ENCODE measurements at regions not wholly inside any gene's neighbourhood (a gene's known extent, or its start where the extent isn't known, plus 50 kb on each side); places are given as distances from the start of the nearest gene placed in this dataset.
A peak's percentile ranks its signal among the peaks of the same experiment; 100 is the strongest.

DNA sequence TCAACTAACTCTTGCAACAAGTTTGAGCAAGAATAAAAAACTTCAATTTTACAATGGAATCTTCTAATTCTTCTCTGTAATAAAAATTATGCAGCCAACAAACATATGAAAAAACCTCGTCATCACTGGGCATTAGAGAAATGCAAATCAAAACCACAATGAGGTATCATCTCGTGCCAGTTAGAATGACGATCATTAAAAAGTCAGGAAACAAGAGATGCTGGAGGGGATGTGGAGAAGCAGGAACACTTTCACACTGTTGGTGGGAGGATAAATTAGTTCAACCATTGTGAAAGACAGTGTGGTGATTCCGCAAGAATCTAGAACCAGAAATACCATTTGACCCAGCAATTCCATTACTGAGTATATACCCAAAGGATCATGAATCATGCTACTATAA lies 327.5 kb upstream of the LYPLAL1 start:
- H3K9me3 ChIP-seq, result no peaks in the 10 kb centered on the region
- no peak overlapping the region for H3K4me3 ChIP-seq
- H3K4me2 ChIP-seq, result no peak overlapping the region
- peaks cover 7% of the 10 kb centered on the region; the same call in 1 of the 3 replicates for H3K4me1 ChIP-seq
- no peak for ATAC-seq
- FAIRE-seq, result no peak
- TF ChIP-seq KDM5A (IDR thresholded peaks at IDR 0.05) (no peak), MAZ (IDR thresholded peaks at IDR 0.05; ENCODE audit: borderline replicate concordance, low read depth, low read length) (no peak), NPAS2 (CRISPR knock-in tag; IDR thresholded peaks at IDR 0.05; ENCODE audit: borderline replicate concordance) (no peak), RCOR1 (IDR thresholded peaks at IDR 0.05; ENCODE audit: low read depth, low read length) (no peak), MYC (IDR thresholded peaks at IDR 0.05; ENCODE audit: borderline replicate concordance, low read length) (no peak), PHF8 (IDR thresholded peaks at IDR 0.05; ENCODE audit: borderline replicate concordance, low read depth) (no peak), TP53 (CRISPR knock-in tag; IDR thresholded peaks at IDR 0.05) (no peak), JUNB (IDR thresholded peaks at IDR 0.05) (no peak), ZFP36 (IDR thresholded peaks at IDR 0.05; ENCODE audit: borderline replicate concordance, partially characterized antibody) (no peak), CHD2 (IDR thresholded peaks at IDR 0.05; ENCODE audit: low read length, partially characterized antibody) (no peak), RAD21 (conservative IDR thresholded peaks at IDR 0.05 in 1 of 2, IDR thresholded peaks at IDR 0.05 in 1 of 2) (no peak), RNF2 (IDR thresholded peaks at IDR 0.05; ENCODE audit: borderline replicate concordance, low read depth) (no peak), CBX2 (IDR thresholded peaks at IDR 0.05; ENCODE audit: borderline replicate concordance, low read depth) (no peak), SREBF2 (IDR thresholded peaks at IDR 0.05) (no peak), CEBPB (IDR thresholded peaks at IDR 0.05) (no peak), ZNF302 (CRISPR knock-in tag; IDR thresholded peaks at IDR 0.05) (no peak)
- TF ChIP-seq, protein P1, sequence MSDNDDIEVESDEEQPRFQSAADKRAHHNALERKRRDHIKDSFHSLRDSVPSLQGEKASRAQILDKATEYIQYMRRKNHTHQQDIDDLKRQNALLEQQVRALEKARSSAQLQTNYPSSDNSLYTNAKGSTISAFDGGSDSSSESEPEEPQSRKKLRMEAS (IDR thresholded peaks at IDR 0.05), result no peak
- WGBS (ENCODE audit: missing lambda C conversion rate), result 88% methylated on average over 4 of the region's 4 CpGs
- no peak overlapping the region for H3K27ac ChIP-seq
- no peak for DNase-seq (ENCODE audit: low read depth in 1 of 2, low spot score in 1 of 2)
- ChIA-PET CTCF (no interaction called here), POLR2A (no interaction called here)

DNA sequence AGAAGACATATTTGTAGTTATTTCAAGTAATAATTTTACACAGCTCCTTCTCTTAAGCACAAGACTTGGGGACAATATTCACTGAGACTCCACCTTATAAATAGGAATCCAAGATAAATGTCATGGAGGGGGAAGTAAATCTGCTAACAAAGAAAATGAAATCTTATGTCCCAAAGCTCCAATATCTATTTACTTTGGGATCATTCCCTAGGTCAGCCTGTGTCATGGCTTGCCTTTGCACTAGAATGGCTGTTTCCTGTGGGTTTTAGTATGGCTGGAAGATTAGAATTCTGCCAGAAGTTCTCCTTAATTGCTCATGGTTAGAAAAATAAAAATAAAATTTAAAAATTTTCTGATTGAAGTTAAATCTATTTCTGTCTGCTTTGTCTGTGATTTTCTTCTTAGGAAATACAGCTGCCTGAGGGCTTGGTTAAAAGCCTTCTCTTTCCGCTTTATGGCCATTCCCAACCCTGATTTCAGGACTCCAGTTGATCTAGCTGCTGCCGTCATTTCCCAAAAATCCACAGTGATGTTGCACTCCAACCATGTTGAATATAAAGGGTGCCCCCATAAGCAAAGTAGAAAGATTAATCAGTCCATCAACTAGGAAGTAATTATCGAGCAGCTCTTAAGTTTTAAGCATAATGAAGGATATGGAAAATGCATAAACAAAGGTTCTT lies 326.4 kb upstream of the LYPLAL1 start:
- 92% methylated on average over 3 of the region's 3 CpGs for WGBS (ENCODE audit: missing lambda C conversion rate)
- CTCF ChIA-PET, result interaction anchor here (1.5 kb wide), 1 partner anchor 12 kb away, joined by 5 read pairs; no protein-coding TSS in a partner anchor
- Histone ChIP-seq H3K4me1 (peaks cover 7% of the 10 kb centered on the region; the same call in 1 of the 3 replicates), H3K4me3 (no peak overlapping the region), H3K4me2 (no peak overlapping the region), H3K9me3 (no peaks in the 10 kb centered on the region), H3K27ac (peak overlapping the region in 1 of 2 experiments; percentile 29; a peak in 2 of 6 replicates)
- DNase-seq (ENCODE audit: low read depth in 1 of 2, low spot score in 1 of 2) (no peak), ATAC-seq (no peak), FAIRE-seq (no peak)
- TF ChIP-seq JUN (IDR thresholded peaks at IDR 0.05) (no peak), POLR2A (IDR thresholded peaks at IDR 0.05; ENCODE audit: low read length) (no peak), MYC (IDR thresholded peaks at IDR 0.05; ENCODE audit: borderline replicate concordance, low read length) (no peak), TFCP2L1 (CRISPR knock-in tag; IDR thresholded peaks at IDR 0.05) (no peak), CEBPB (IDR thresholded peaks at IDR 0.05) (no peak), KDM5A (IDR thresholded peaks at IDR 0.05) (no peak), BHLHE40 (IDR thresholded peaks at IDR 0.05; ENCODE audit: low read depth, low read length) (no peak), FOXS1 (CRISPR knock-in tag; IDR thresholded peaks at IDR 0.05) (no peak), PHF8 (IDR thresholded peaks at IDR 0.05; ENCODE audit: borderline replicate concordance, low read depth) (no peak), FOSB (CRISPR knock-in tag; IDR thresholded peaks at IDR 0.05) (no peak), CBX8 (IDR thresholded peaks at IDR 0.05) (no peak), EHMT2 (IDR thresholded peaks at IDR 0.05; ENCODE audit: low read depth) (no peak), EHF (CRISPR knock-in tag; IDR thresholded peaks at IDR 0.05) (no peak)
- TF ChIP-seq, protein P2, sequence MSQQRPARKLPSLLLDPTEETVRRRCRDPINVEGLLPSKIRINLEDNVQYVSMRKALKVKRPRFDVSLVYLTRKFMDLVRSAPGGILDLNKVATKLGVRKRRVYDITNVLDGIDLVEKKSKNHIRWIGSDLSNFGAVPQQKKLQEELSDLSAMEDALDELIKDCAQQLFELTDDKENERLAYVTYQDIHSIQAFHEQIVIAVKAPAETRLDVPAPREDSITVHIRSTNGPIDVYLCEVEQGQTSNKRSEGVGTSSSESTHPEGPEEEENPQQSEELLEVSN (IDR thresholded peaks at IDR 0.05; ENCODE audit: borderline replicate concordance, low read depth), result no peak
- TF ChIP-seq, protein P3, sequence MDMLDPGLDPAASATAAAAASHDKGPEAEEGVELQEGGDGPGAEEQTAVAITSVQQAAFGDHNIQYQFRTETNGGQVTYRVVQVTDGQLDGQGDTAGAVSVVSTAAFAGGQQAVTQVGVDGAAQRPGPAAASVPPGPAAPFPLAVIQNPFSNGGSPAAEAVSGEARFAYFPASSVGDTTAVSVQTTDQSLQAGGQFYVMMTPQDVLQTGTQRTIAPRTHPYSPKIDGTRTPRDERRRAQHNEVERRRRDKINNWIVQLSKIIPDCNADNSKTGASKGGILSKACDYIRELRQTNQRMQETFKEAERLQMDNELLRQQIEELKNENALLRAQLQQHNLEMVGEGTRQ (IDR thresholded peaks at IDR 0.05), result no peak
- TF ChIP-seq, protein P4, sequence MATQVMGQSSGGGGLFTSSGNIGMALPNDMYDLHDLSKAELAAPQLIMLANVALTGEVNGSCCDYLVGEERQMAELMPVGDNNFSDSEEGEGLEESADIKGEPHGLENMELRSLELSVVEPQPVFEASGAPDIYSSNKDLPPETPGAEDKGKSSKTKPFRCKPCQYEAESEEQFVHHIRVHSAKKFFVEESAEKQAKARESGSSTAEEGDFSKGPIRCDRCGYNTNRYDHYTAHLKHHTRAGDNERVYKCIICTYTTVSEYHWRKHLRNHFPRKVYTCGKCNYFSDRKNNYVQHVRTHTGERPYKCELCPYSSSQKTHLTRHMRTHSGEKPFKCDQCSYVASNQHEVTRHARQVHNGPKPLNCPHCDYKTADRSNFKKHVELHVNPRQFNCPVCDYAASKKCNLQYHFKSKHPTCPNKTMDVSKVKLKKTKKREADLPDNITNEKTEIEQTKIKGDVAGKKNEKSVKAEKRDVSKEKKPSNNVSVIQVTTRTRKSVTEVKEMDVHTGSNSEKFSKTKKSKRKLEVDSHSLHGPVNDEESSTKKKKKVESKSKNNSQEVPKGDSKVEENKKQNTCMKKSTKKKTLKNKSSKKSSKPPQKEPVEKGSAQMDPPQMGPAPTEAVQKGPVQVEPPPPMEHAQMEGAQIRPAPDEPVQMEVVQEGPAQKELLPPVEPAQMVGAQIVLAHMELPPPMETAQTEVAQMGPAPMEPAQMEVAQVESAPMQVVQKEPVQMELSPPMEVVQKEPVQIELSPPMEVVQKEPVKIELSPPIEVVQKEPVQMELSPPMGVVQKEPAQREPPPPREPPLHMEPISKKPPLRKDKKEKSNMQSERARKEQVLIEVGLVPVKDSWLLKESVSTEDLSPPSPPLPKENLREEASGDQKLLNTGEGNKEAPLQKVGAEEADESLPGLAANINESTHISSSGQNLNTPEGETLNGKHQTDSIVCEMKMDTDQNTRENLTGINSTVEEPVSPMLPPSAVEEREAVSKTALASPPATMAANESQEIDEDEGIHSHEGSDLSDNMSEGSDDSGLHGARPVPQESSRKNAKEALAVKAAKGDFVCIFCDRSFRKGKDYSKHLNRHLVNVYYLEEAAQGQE (IDR thresholded peaks at IDR 0.05), result no peak
- POLR2A ChIA-PET, result no interaction called here
